ENCODE measurements at regions not wholly inside any gene's neighbourhood (a gene's known extent, or its start where the extent isn't known, plus 50 kb on each side); places are given as distances from the start of the nearest gene placed in this dataset.

GRCh38 chr12:91947459-91947858 lies 198.2 kb downstream of the BTG1 start:
- H3K27ac ChIP-seq (ENCODE audit: low read depth, low read length): no peak overlapping the region
- no peak for TF ChIP-seq CTCF (IDR thresholded peaks at IDR 0.05; ENCODE audit: low read depth, low read length)
- no peaks in the 10 kb centered on the region for H3K9me3 ChIP-seq (ENCODE audit: control insufficient read depth, insufficient read depth, low read length)
- no peak overlapping the region for H3K4me3 ChIP-seq (ENCODE audit: low read depth, low read length)
- no peaks in the 10 kb centered on the region for H3K27me3 ChIP-seq (ENCODE audit: control insufficient read depth, insufficient read depth, low read length)
- POLR2A ChIA-PET: no interaction called here
- CTCF ChIA-PET: no interaction called here
- no peak for DNase-seq (ENCODE audit: low read depth, low spot score)

GRCh38 chr12:91944637-91945036 lies 201.0 kb downstream of the BTG1 start:
- H3K9me3 ChIP-seq (ENCODE audit: control insufficient read depth, insufficient read depth, low read length): no peaks in the 10 kb centered on the region
- DNase-seq (ENCODE audit: low read depth, low spot score): no peak
- ChIA-PET POLR2A (no interaction called here), CTCF (no interaction called here)
- H3K27me3 ChIP-seq (ENCODE audit: control insufficient read depth, insufficient read depth, low read length): no peaks in the 10 kb centered on the region
- H3K27ac ChIP-seq (ENCODE audit: low read depth, low read length): no peak overlapping the region
- no peak overlapping the region for H3K4me3 ChIP-seq (ENCODE audit: low read depth, low read length)
- no peak for TF ChIP-seq CTCF (IDR thresholded peaks at IDR 0.05; ENCODE audit: low read depth, low read length)

GRCh38 chr12:91940826-91941570 lies 204.6 kb downstream of the BTG1 start:
- Histone ChIP-seq H3K9me3 (ENCODE audit: control insufficient read depth, insufficient read depth, low read length) (no peaks in the 10 kb centered on the region), H3K27ac (ENCODE audit: low read depth, low read length) (no peak overlapping the region), H3K27me3 (ENCODE audit: control insufficient read depth, insufficient read depth, low read length) (no peaks in the 10 kb centered on the region), H3K4me3 (ENCODE audit: low read depth, low read length) (no peak overlapping the region)
- ChIA-PET CTCF (interaction anchor here (1.0 kb wide), 1 partner anchor 129 kb away, joined by 3 read pairs; no protein-coding TSS in a partner anchor), POLR2A (no interaction called here)
- TF ChIP-seq CTCF (IDR thresholded peaks at IDR 0.05; ENCODE audit: low read depth, low read length): no peak
- no peak for DNase-seq (ENCODE audit: low read depth, low spot score)

- no peak for TF ChIP-seq CTCF (IDR thresholded peaks at IDR 0.05; ENCODE audit: low read depth, low read length)
- no peak overlapping the region for H3K4me3 ChIP-seq (ENCODE audit: low read depth, low read length)
- CTCF ChIA-PET: no interaction called here
These were observed 205.3 kb downstream of the BTG1 start for GRCh38 chr12:91940322-91940721.

GRCh38 chr12:91937706-91938105 lies 207.9 kb downstream of the BTG1 start:
- no peak for DNase-seq (ENCODE audit: low read depth, low spot score)
- Histone ChIP-seq H3K27ac (ENCODE audit: low read depth, low read length) (no peak overlapping the region), H3K4me3 (ENCODE audit: low read depth, low read length) (no peak overlapping the region), H3K27me3 (ENCODE audit: control insufficient read depth, insufficient read depth, low read length) (no peaks in the 10 kb centered on the region), H3K9me3 (ENCODE audit: control insufficient read depth, insufficient read depth, low read length) (no peaks in the 10 kb centered on the region)
- ChIA-PET POLR2A (no interaction called here), CTCF (no interaction called here)
- TF ChIP-seq CTCF (IDR thresholded peaks at IDR 0.05; ENCODE audit: low read depth, low read length): no peak

More at GRCh38 chr12:91940322-91940721, 205.3 kb downstream of the BTG1 start:
- Histone ChIP-seq H3K27me3 (ENCODE audit: control insufficient read depth, insufficient read depth, low read length) (no peaks in the 10 kb centered on the region), H3K27ac (ENCODE audit: low read depth, low read length) (no peak overlapping the region), H3K9me3 (ENCODE audit: control insufficient read depth, insufficient read depth, low read length) (no peaks in the 10 kb centered on the region)
- POLR2A ChIA-PET: no interaction called here
- DNase-seq (ENCODE audit: low read depth, low spot score): no peak

Measured in AG04450 (cell line).